ENCODE measurements at regions not wholly inside any gene's neighbourhood (a gene's known extent, or its start where the extent isn't known, plus 50 kb on each side); places are given as distances from the start of the nearest gene placed in this dataset.

DNA sequence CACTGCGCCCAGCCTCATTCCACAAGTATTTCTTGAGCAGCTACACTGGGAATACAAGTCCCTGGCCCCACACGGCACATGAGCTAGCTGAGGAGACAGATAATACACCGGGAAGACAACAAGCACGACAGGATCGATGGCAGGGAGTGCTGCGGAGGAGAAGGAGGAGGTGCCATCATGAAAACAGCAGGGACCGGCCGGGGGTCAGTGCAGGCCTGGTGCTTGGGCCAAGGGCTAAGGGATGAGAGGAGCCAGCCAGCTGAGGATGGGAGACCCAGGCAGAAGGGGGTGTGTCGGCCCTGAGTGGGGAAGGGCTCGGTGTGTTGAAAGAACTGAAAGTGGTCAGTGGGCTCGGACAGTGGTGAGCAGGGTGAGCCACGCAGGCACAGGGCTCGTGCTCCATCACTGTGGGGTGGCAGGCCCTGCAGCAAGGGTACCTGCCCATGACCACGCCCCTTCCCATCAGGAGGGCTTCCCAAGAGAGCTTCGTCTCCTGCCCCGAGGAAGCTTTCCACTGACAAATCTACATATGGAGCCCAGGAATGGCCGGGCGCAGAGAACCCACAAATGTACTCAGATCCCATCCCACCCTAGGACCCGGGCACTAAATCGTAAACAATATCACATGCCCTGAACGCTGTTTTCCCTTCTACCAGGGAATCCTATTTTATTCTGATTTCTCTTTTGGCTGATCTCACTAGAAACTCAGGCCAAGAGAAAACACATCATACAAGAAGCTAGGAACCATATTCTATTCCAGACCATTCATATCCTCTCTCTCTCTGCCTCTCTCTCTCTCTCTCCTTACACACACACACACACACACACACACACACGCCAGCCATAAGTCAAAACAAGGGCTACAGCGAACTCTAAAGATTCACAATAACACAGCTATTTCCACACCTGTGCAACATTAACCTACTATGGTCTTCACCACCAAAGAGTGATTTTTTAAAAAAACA, 50.7 kb upstream of the TNRC6C start:
- Histone ChIP-seq H3K4me3 (IDR thresholded peaks at IDR 0.05; ENCODE audit: insufficient read depth, low read depth, low read length) (no peak overlapping the region), H3K36me3 (ENCODE audit: insufficient read depth) (no peaks in the 10 kb centered on the region), H4K20me1 (ENCODE audit: insufficient read depth) (no peaks in the 10 kb centered on the region), H3K4me1 (ENCODE audit: low read depth, poor library complexity, severe bottlenecking) (no peaks in the 10 kb centered on the region), H3K79me2 (ENCODE audit: insufficient read depth, low read depth) (no peaks in the 10 kb centered on the region), H3K9ac (no peak overlapping the region), H3K27ac (no peak overlapping the region), H3K4me2 (no peak overlapping the region), H3K27me3 (ENCODE audit: insufficient read depth, low read depth) (no peaks in the 10 kb centered on the region; the same call in 1 of the 2 replicates), H2AFZ (ENCODE audit: low read depth) (no peak overlapping the region)
- TF ChIP-seq, protein P1, sequence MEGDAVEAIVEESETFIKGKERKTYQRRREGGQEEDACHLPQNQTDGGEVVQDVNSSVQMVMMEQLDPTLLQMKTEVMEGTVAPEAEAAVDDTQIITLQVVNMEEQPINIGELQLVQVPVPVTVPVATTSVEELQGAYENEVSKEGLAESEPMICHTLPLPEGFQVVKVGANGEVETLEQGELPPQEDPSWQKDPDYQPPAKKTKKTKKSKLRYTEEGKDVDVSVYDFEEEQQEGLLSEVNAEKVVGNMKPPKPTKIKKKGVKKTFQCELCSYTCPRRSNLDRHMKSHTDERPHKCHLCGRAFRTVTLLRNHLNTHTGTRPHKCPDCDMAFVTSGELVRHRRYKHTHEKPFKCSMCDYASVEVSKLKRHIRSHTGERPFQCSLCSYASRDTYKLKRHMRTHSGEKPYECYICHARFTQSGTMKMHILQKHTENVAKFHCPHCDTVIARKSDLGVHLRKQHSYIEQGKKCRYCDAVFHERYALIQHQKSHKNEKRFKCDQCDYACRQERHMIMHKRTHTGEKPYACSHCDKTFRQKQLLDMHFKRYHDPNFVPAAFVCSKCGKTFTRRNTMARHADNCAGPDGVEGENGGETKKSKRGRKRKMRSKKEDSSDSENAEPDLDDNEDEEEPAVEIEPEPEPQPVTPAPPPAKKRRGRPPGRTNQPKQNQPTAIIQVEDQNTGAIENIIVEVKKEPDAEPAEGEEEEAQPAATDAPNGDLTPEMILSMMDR (conservative IDR thresholded peaks at IDR 0.05; ENCODE audit: low read depth, low read length), result no peak

DNA sequence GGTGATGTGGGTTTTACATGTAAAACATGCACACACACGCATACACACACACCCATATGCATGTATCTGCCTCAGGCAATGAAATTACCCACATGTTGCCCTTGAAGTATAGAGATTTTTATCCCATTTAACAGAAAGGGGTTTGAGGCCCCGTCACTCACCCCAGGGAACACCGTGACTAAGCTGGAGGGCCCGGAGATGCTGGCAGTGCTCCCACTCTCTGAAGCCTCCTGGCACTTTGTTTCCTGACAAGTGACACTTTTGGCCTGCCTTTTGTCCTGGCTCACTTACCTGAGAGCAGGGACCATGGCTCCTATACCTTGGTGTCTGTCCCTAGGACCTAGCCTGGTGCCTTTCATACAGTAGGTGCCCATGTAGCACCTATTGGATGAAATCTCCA, 50.0 kb upstream of the TNRC6C start:
- H3K27me3 ChIP-seq (ENCODE audit: insufficient read depth, low read depth), result no peaks in the 10 kb centered on the region; the same call in 1 of the 2 replicates

More for the DNA sequence above, 50.0 kb upstream of the TNRC6C start:
- TF ChIP-seq, protein P1 (conservative IDR thresholded peaks at IDR 0.05; ENCODE audit: low read depth, low read length), result no peak
- Histone ChIP-seq H3K4me1 (ENCODE audit: low read depth, poor library complexity, severe bottlenecking) (no peaks in the 10 kb centered on the region), H3K9ac (no peak overlapping the region), H2AFZ (ENCODE audit: low read depth) (no peak overlapping the region), H3K79me2 (ENCODE audit: insufficient read depth, low read depth) (no peaks in the 10 kb centered on the region), H3K4me2 (no peak overlapping the region), H3K4me3 (IDR thresholded peaks at IDR 0.05; ENCODE audit: insufficient read depth, low read depth, low read length) (no peak overlapping the region), H4K20me1 (ENCODE audit: insufficient read depth) (no peaks in the 10 kb centered on the region), H3K27ac (no peak overlapping the region), H3K36me3 (ENCODE audit: insufficient read depth) (no peaks in the 10 kb centered on the region)
